ENCODE measurements at regions not wholly inside any gene's neighbourhood (a gene's known extent, or its start where the extent isn't known, plus 50 kb on each side); places are given as distances from the start of the nearest gene placed in this dataset.

DNA sequence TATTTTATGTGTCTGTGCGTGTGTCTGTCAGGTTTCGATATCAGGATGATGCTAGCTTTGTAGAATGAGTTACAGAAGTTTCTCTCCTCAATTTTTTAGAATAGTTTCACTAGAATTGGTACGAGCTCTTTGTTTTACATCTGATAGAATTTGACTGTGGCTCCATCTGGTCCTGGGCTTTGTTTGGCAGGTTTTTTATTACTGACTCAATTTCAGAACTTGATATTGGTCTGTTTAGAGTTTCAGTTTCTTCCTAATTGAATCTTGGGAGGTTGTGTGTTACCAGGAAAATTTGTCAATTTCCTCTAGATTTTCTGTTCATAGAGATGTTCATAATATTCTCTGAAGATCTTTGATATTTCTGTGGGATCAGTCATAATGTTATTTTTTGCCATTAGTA, 289.4 kb upstream of the COL3A1 start:
- no peak overlapping the region for H2AFZ ChIP-seq (ENCODE audit: insufficient read depth, low read depth, low read length, poor library complexity, severe bottlenecking)
- no peaks in the 10 kb centered on the region for H4K20me1 ChIP-seq (ENCODE audit: insufficient read depth, low read length)
- DNase-seq, result no peak
- Mint-ChIP-seq H3K4me1 (no peaks in the 10 kb centered on the region), H3K9me3 (peaks cover 0 to 14% (median 3%) of the 10 kb centered on the region in 7 donors), H3K27me3 (ENCODE audit: low read depth in 3 of 3) (no peaks in the 10 kb centered on the region), H3K4me3 (no peak overlapping the region), H3K36me3 (no peaks in the 10 kb centered on the region), H3K27ac (no peak overlapping the region)
- no peak overlapping the region for H3K4me3 ChIP-seq (replicated peaks in 1 of 3; ENCODE audit: low read depth in 2 of 3, low read length in 3 of 3)
- H3K4me2 ChIP-seq (replicated peaks; ENCODE audit: extremely low read depth, low read length, poor library complexity, severe bottlenecking), result no peak overlapping the region
- H3K79me2 ChIP-seq (ENCODE audit: insufficient read depth, low read length), result no peaks in the 10 kb centered on the region
- peaks cover 4 to 9% of the 10 kb centered on the region in 2 donors for H3K9me3 ChIP-seq (replicated peaks in 1 of 2; ENCODE audit: control insufficient read depth in 1 of 2, insufficient read depth in 1 of 2, low read length in 2 of 2)
- H3K27ac ChIP-seq (ENCODE audit: low read depth in 1 of 2, low read length in 2 of 2), result no peak overlapping the region
- H3K36me3 ChIP-seq (replicated peaks in 1 of 2; ENCODE audit: control insufficient read depth in 1 of 2, insufficient read depth in 2 of 2, low read length in 2 of 2), result no peaks in the 10 kb centered on the region
- TF ChIP-seq, protein P1, sequence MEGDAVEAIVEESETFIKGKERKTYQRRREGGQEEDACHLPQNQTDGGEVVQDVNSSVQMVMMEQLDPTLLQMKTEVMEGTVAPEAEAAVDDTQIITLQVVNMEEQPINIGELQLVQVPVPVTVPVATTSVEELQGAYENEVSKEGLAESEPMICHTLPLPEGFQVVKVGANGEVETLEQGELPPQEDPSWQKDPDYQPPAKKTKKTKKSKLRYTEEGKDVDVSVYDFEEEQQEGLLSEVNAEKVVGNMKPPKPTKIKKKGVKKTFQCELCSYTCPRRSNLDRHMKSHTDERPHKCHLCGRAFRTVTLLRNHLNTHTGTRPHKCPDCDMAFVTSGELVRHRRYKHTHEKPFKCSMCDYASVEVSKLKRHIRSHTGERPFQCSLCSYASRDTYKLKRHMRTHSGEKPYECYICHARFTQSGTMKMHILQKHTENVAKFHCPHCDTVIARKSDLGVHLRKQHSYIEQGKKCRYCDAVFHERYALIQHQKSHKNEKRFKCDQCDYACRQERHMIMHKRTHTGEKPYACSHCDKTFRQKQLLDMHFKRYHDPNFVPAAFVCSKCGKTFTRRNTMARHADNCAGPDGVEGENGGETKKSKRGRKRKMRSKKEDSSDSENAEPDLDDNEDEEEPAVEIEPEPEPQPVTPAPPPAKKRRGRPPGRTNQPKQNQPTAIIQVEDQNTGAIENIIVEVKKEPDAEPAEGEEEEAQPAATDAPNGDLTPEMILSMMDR (IDR thresholded peaks at IDR 0.05), result no peak
- H3K27me3 ChIP-seq (ENCODE audit: control insufficient read depth in 2 of 2, insufficient read depth in 2 of 2, low read length in 2 of 2), result no peaks in the 10 kb centered on the region
- no peak overlapping the region for H3K9ac ChIP-seq (ENCODE audit: insufficient read depth, low read length, poor library complexity, severe bottlenecking)
- intact Hi-C loops (cut with micrococcal nuclease), result no loop called here
- 80% methylated on average over 1 of the region's 3 CpGs for WGBS (ENCODE audit: insufficient coverage)
- no peaks in the 10 kb centered on the region for H3K4me1 ChIP-seq (ENCODE audit: control insufficient read depth in 1 of 2, insufficient read depth in 2 of 2, low read length in 2 of 2)

DNA sequence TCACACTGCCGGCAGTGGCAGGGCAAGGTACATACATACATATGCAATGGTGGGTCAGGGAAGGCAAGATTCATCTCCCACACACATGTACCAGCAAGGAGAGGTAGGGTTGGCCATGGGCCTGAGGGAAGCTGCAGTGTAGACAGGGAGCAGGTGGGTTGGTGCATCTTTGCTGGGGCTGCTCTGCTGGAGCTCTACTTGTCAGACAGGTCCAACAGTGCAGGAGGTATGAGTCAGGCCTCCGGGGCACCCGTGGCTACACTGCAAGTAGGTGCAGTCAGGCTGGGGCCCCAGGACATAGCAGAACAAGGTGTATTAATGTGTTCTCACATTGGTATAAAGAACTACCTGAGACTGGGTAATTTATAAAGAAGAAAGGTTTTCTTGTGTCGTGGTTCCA, 281.1 kb upstream of the COL3A1 start:
- H3K27me3 ChIP-seq (ENCODE audit: control insufficient read depth in 2 of 2, insufficient read depth in 2 of 2, low read length in 2 of 2), result no peaks in the 10 kb centered on the region
- Mint-ChIP-seq H3K27me3 (ENCODE audit: low read depth in 3 of 3) (no peaks in the 10 kb centered on the region), H3K4me3 (no peak overlapping the region), H3K36me3 (no peaks in the 10 kb centered on the region), H3K27ac (no peak overlapping the region), H3K9me3 (peaks cover 5 to 31% (median 16%) of the 10 kb centered on the region in 7 donors), H3K4me1 (no peaks in the 10 kb centered on the region)
- no peaks in the 10 kb centered on the region for H3K36me3 ChIP-seq (replicated peaks in 1 of 2; ENCODE audit: control insufficient read depth in 1 of 2, insufficient read depth in 2 of 2, low read length in 2 of 2)
- H2AFZ ChIP-seq (ENCODE audit: insufficient read depth, low read depth, low read length, poor library complexity, severe bottlenecking), result no peak overlapping the region
- no peaks in the 10 kb centered on the region for H3K79me2 ChIP-seq (ENCODE audit: insufficient read depth, low read length)
- no peak for DNase-seq
- no peak overlapping the region for H3K4me2 ChIP-seq (replicated peaks; ENCODE audit: extremely low read depth, low read length, poor library complexity, severe bottlenecking)
- H3K9me3 ChIP-seq (replicated peaks in 1 of 2; ENCODE audit: control insufficient read depth in 1 of 2, insufficient read depth in 1 of 2, low read length in 2 of 2), result peaks cover 20 to 23% of the 10 kb centered on the region in 2 donors
- WGBS (ENCODE audit: insufficient coverage), result 96% methylated on average over 2 of the region's 4 CpGs
- TF ChIP-seq, protein P1 (IDR thresholded peaks at IDR 0.05), result no peak
- H3K9ac ChIP-seq (ENCODE audit: insufficient read depth, low read length, poor library complexity, severe bottlenecking), result no peak overlapping the region
- intact Hi-C loops (cut with micrococcal nuclease), result no loop called here
- no peak overlapping the region for H3K4me3 ChIP-seq (replicated peaks in 1 of 3; ENCODE audit: low read depth in 2 of 3, low read length in 3 of 3)
- no peaks in the 10 kb centered on the region for H4K20me1 ChIP-seq (ENCODE audit: insufficient read depth, low read length)
- H3K27ac ChIP-seq (ENCODE audit: low read depth in 1 of 2, low read length in 2 of 2), result no peak overlapping the region
- no peaks in the 10 kb centered on the region for H3K4me1 ChIP-seq (ENCODE audit: control insufficient read depth in 1 of 2, insufficient read depth in 2 of 2, low read length in 2 of 2)

Measured in CD14-positive monocyte (primary cell).